MM.1S (cell line): ENCODE measurements at regions not wholly inside any gene's neighbourhood (a gene's known extent, or its start where the extent isn't known, plus 50 kb on each side); places are given as distances from the start of the nearest gene placed in this dataset.

Experiments used
- DNase-seq: peaks from one replicate; pipeline ENCODE4 v3.0.0-alpha.2; 2015
- H2AFZ ChIP-seq: fragments of 300-600 bp; sonication (generic); 2 replicates; pipeline ENCODE4 v1.6.0; 2016; ENCODE audit warnings: antibody characterized with exemption, low read length
- H3F3A ChIP-seq: fragments of 300-600 bp; sonication (generic); 2 replicates; pipeline ENCODE4 v1.6.1; 2016; ENCODE audit warnings: mild to moderate bottlenecking, antibody characterized with exemption, low read length, moderate library complexity, mixed read lengths; ENCODE audit not compliant: insufficient read depth
- H3K27ac ChIP-seq: fragments of 300-600 bp; sonication (generic); 2 replicates; pipeline ENCODE4 v1.5.1; 2016; ENCODE audit warnings: mild to moderate bottlenecking, low read length
- H3K27me3 ChIP-seq: fragments of 300-600 bp; sonication (generic); replicated peaks from 2 replicates; pipeline ENCODE4 v1.6.0; 2016; ENCODE audit warnings: low read length; ENCODE audit not compliant: insufficient read depth
- H3K36me3 ChIP-seq: fragments of 300-600 bp; sonication (generic); replicated peaks from 2 replicates; pipeline ENCODE4 v1.6.1; 2016; ENCODE audit warnings: mild to moderate bottlenecking, low read length, mixed read lengths; ENCODE audit not compliant: insufficient read depth
- H3K4me1 ChIP-seq: fragments of 300-600 bp; sonication (generic); 2 replicates; pipeline ENCODE4 v1.6.1; 2016; ENCODE audit warnings: low read length, mixed read lengths
- H3K4me2 ChIP-seq: fragments of 300-600 bp; sonication (generic); 2 replicates; pipeline ENCODE4 v1.6.0; 2016; ENCODE audit warnings: low read depth, low read length
- H3K4me3 ChIP-seq: fragments of 300-600 bp; sonication (generic); 2 replicates; pipeline ENCODE4 v1.5.1; 2016; ENCODE audit warnings: low read length, mixed read lengths
- H3K79me2 ChIP-seq: fragments of 300-600 bp; sonication (generic); 2 replicates; pipeline ENCODE4 v1.6.1; 2016; ENCODE audit warnings: mixed run types, low read length, mixed read lengths
- H3K9ac ChIP-seq: fragments of 300-600 bp; sonication (generic); 2 replicates; pipeline ENCODE4 v1.6.1; 2016; ENCODE audit warnings: low read length, mixed read lengths
- H3K9me2 ChIP-seq: fragments of 300-600 bp; sonication (generic); replicated peaks from 2 replicates; pipeline ENCODE4 v1.6.1; 2016; ENCODE audit warnings: mild to moderate bottlenecking, low read length, mixed read lengths; ENCODE audit not compliant: insufficient read depth
- H3K9me3 ChIP-seq: fragments of 300-600 bp; sonication (generic); replicated peaks from 2 replicates; pipeline ENCODE4 v1.6.1; 2016; ENCODE audit warnings: mild to moderate bottlenecking, low read length, mixed read lengths; ENCODE audit not compliant: insufficient read depth
- H4K20me1 ChIP-seq: fragments of 300-600 bp; sonication (generic); 2 replicates; pipeline ENCODE4 v1.6.1; 2016; ENCODE audit warnings: mild to moderate bottlenecking, low read length, moderate library complexity, mixed read lengths; ENCODE audit not compliant: insufficient read depth
- CTCF ChIP-seq: fragments of 300-600 bp; sonication (generic); IDR thresholded peaks from 2 replicates; pipeline ENCODE4 v1.5.1; 2016; ENCODE audit warnings: antibody characterized with exemption, low read length, mixed read lengths
- EZH2 ChIP-seq: fragments of 300-600 bp; sonication (generic); optimal IDR thresholded peaks from 2 replicates; pipeline ENCODE3; 2017; ENCODE audit warnings: low read depth, mild to moderate bottlenecking, antibody characterized with exemption, low read length, mixed read lengths
- EZH2phosphoT487 ChIP-seq: fragments of 300-600 bp; sonication (generic); IDR thresholded peaks from 2 replicates; pipeline ENCODE4 v1.6.1; 2018; ENCODE audit warnings: antibody characterized with exemption, low read length

GRCh38 chr17:6352801-6353560, 81.9 kb downstream of the AIPL1 start:
- Histone ChIP-seq H3K4me2 (no peak overlapping the region), H3K27ac (no peak overlapping the region), H2AFZ (no peak overlapping the region), H3K9me3 (no peaks in the 10 kb centered on the region), H3K27me3 (no peaks in the 10 kb centered on the region; the same call in 1 of the 2 replicates), H3F3A (no peaks in the 10 kb centered on the region), H3K4me1 (no peaks in the 10 kb centered on the region), H3K9me2 (no peaks in the 10 kb centered on the region), H4K20me1 (no peaks in the 10 kb centered on the region), H3K4me3 (no peak overlapping the region), H3K36me3 (no peaks in the 10 kb centered on the region), H3K9ac (no peak overlapping the region), H3K79me2 (no peaks in the 10 kb centered on the region)
- DNase-seq = no peak
- TF ChIP-seq CTCF = no peak
- TF ChIP-seq EZH2 = no peak
- no peak for TF ChIP-seq EZH2phosphoT487

- no peak overlapping the region for H3K4me3 ChIP-seq
- H3K9ac ChIP-seq = no peak overlapping the region
- H3K9me2 ChIP-seq = no peaks in the 10 kb centered on the region
- H4K20me1 ChIP-seq = no peaks in the 10 kb centered on the region
- H3K36me3 ChIP-seq = no peaks in the 10 kb centered on the region
- no peak overlapping the region for H3K27ac ChIP-seq
- no peak overlapping the region for H3K4me2 ChIP-seq
- DNase-seq = no peak
- no peaks in the 10 kb centered on the region for H3F3A ChIP-seq
- peaks cover 4% of the 10 kb centered on the region; the same call in 1 of the 2 replicates for H3K27me3 ChIP-seq
- no peak overlapping the region for H2AFZ ChIP-seq
- H3K9me3 ChIP-seq = no peaks in the 10 kb centered on the region
- no peak for TF ChIP-seq CTCF
- no peak for TF ChIP-seq EZH2phosphoT487
- no peak for TF ChIP-seq EZH2
- H3K79me2 ChIP-seq = no peaks in the 10 kb centered on the region
- H3K4me1 ChIP-seq = no peaks in the 10 kb centered on the region
Measured at GRCh38 chr17:6352016-6352415, 82.9 kb downstream of the AIPL1 start.

DNA sequence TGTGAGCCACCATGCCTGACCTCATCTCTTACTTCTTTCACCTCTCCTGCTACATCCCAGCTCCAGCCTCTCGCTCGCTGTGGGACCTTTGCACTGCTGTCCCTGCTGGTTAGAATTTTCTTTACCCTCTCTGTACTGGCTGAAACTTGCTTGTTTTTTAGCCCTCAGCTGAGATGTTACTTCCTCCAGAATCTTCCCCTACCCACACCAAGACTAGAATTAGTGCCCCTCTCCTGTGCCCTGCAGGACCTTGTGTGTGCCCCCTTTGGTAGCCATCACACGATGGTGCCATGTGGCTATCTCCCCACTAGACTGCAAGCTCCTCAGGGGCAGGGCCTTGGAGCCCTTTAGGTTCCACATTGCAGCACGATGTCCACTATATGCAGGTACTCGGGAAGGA, 84.1 kb downstream of the AIPL1 start:
- no peak for DNase-seq
- no peak overlapping the region for H3K4me3 ChIP-seq
- H3K9me3 ChIP-seq = no peaks in the 10 kb centered on the region
- H3K27me3 ChIP-seq = peaks cover 4% of the 10 kb centered on the region; the same call in 1 of the 2 replicates
- no peaks in the 10 kb centered on the region for H3K9me2 ChIP-seq
- H3F3A ChIP-seq = no peaks in the 10 kb centered on the region
- H3K79me2 ChIP-seq = no peaks in the 10 kb centered on the region
- H3K4me2 ChIP-seq = no peak overlapping the region
- TF ChIP-seq EZH2 (no peak), EZH2phosphoT487 (no peak), CTCF (no peak)
- no peak overlapping the region for H2AFZ ChIP-seq
- H3K9ac ChIP-seq = no peak overlapping the region
- no peaks in the 10 kb centered on the region for H3K36me3 ChIP-seq
- no peak overlapping the region for H3K27ac ChIP-seq
- H4K20me1 ChIP-seq = no peaks in the 10 kb centered on the region
- H3K4me1 ChIP-seq = no peaks in the 10 kb centered on the region
